BJ (cell line): ENCODE measurements at regions not wholly inside any gene's neighbourhood (a gene's known extent, or its start where the extent isn't known, plus 50 kb on each side); places are given as distances from the start of the nearest gene placed in this dataset.

Source experiments
- CTCF ChIA-PET: fragments of 350-600 bp; formaldehyde crosslinking; extraction: SDS; loops from one replicate; lab custom pipeline; 2021; ENCODE audit warnings: antibody characterized with exemption, inconsistent platforms; lab: Yijun Ruan, JAX
- POLR2A ChIA-PET: fragments of 300-600 bp; sonication (Branson Sonifier 250); formaldehyde crosslinking; extraction: SDS; loops from one replicate; lab custom pipeline; 2021; ENCODE audit warnings: antibody characterized with exemption; lab: Charles Lee
- DNase-seq: peaks from one replicate; pipeline ENCODE4 v3.0.0-alpha.2; 2011; ENCODE audit warnings: low read depth
- H3K27me3 ChIP-seq: 2 replicates; pipeline ENCODE4 v1.6.0; 2011; ENCODE audit warnings: low read length; ENCODE audit not compliant: control insufficient read depth, insufficient read depth
- H3K36me3 ChIP-seq: 2 replicates; pipeline ENCODE4 v1.5.1; 2011; ENCODE audit warnings: low read length; ENCODE audit not compliant: control insufficient read depth, insufficient read depth
- H3K4me3 ChIP-seq: 2 replicates; pipeline ENCODE4 v1.5.1; 2011; ENCODE audit warnings: low read depth, mild to moderate bottlenecking, control low read depth, low read length
- CTCF ChIP-seq: IDR thresholded peaks from 2 replicates; pipeline ENCODE4 v1.5.1; 2011; ENCODE audit warnings: low read depth, mild to moderate bottlenecking, control low read depth, inconsistent platforms, low read length, moderate library complexity; ENCODE audit not compliant: insufficient read depth

DNA sequence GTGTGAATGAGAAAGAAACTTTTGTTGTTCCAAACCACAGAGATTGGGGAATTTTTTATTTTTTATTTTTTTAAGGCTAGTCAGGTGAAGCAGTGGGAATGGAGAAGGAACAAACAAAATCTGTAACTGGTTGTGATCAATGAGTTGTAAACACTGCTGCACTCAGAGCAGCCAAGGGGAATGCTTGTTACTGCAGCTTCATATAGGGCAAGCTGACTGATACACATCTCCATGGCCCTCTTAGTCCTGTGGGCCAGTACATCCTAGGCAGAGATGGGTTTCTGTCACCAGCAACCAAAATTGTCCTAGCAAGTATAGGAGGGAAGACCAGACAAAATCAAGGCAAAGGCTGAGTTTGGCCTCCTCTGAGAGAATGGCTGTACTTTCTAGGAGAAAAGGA, 306.8 kb downstream of the CTTN start:
- no peak overlapping the region for H3K4me3 ChIP-seq
- ChIA-PET POLR2A (no interaction called here), CTCF (no interaction called here)
- H3K36me3 ChIP-seq = no peaks in the 10 kb centered on the region
- no peaks in the 10 kb centered on the region for H3K27me3 ChIP-seq
- DNase-seq = no peak
- no peak for TF ChIP-seq CTCF

GRCh38 chr11:70705930-70706329, 307.6 kb downstream of the CTTN start:
- TF ChIP-seq CTCF = no peak
- H3K4me3 ChIP-seq = no peak overlapping the region
- no peaks in the 10 kb centered on the region for H3K27me3 ChIP-seq
- CTCF ChIA-PET = no interaction called here
- no peak for DNase-seq
- POLR2A ChIA-PET = no interaction called here
- no peaks in the 10 kb centered on the region for H3K36me3 ChIP-seq

GRCh38 chr11:70707821-70708220, 309.5 kb downstream of the CTTN start:
- ChIA-PET CTCF (no interaction called here), POLR2A (no interaction called here)
- Histone ChIP-seq H3K36me3 (no peaks in the 10 kb centered on the region), H3K4me3 (no peak overlapping the region), H3K27me3 (no peaks in the 10 kb centered on the region)
- TF ChIP-seq CTCF = no peak
- DNase-seq = no peak

- H3K27me3 ChIP-seq = no peaks in the 10 kb centered on the region
- no peak overlapping the region for H3K4me3 ChIP-seq
- POLR2A ChIA-PET = no interaction called here
- CTCF ChIA-PET = no interaction called here
- TF ChIP-seq CTCF = no peak
- no peak for DNase-seq
- no peaks in the 10 kb centered on the region for H3K36me3 ChIP-seq
Measured at GRCh38 chr11:70709596-70709995, 311.3 kb downstream of the CTTN start.

DNA sequence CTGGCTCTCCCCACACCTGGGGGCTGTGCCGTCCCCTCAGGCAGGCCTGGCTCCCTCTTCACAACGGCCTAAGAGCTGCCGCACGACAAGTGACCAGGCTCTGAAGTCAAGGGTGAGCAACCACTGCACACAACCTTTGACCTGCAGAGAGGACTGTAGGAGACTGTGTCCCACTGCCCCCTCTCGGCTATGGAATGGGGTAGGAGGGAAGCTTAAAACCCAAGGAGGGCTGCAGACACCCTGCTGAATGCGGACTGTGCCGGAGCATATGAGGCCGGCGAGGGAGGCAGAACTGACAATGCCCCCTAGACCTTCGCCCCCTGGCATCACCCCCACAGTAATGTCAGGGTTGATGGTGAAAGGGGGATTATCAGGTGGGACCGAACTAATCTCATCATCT, 311.9 kb downstream of the CTTN start:
- TF ChIP-seq CTCF = no peak
- H3K27me3 ChIP-seq = no peaks in the 10 kb centered on the region
- ChIA-PET CTCF (no interaction called here), POLR2A (no interaction called here)
- H3K36me3 ChIP-seq = no peaks in the 10 kb centered on the region
- no peak for DNase-seq
- H3K4me3 ChIP-seq = no peak overlapping the region
